NCI-H1092 treated with DMSO at 0.1 percent for 48 hours (cell line): ENCODE measurements at regions not wholly inside any gene's neighbourhood (a gene's known extent, or its start where the extent isn't known, plus 50 kb on each side); places are given as distances from the start of the nearest gene placed in this dataset.

Experiments used
- DNase-seq: peaks from one replicate; lab custom pipeline; 2025; lab: John Stamatoyannopoulos, UW

DNA sequence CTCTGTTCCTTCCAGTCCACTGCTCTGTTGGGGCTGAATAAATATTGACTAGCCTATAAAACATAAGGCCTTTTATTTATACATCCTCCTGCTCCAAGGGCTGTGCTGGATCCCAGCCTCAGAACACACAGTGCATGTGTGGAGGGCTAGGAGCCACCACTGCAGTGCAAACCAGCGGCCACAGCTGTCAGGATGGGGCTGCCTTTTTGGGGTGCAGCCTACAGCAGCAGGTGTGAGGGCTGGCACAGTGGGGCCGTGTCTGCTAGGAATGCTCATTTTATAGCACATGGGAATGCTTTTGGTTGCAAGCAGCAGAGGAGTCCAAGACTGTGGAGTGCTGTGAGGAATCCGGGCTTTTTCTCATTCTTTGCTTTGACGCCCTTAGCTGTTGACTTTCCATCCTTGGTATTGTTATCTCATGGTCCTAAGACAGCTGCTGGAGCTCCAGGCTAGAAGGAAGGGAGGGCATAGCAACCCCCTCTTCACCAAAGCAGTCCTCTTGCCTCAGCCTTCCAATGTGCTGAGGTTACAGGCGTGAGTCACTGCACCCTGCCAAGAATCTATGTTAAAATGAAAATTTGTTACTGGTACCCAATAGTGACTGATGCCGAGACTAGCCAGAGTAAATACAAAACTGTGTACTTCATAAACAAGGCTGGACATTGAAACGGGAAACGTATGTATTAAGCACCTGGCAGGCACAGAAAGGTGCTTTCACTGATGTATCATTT lies 334.3 kb upstream of the GATB start:
- DNase-seq, result peak; percentile 90

DNA sequence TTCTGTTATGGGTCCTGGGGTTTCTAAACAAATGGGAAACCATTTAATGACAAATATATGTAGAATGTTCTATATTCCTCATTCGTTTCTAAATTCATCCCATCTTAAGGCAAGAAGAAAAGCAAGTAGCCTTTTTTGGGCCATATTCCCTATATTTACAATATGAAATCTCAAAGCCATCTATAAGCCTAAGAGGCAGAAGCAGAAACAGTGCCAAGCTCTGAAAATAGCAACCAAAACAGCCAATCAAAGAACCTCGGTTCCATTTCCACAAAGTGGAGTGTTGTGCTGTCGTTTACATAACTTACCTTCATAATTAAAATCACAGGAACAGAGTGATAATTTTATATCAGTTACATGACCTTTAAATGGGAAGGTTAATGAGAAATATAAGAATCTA lies 330.6 kb upstream of the GATB start:
- no peak for DNase-seq

- no peak for DNase-seq
These were observed 329.7 kb upstream of the GATB start for GRCh38 chr4:152090543-152090942.

DNA sequence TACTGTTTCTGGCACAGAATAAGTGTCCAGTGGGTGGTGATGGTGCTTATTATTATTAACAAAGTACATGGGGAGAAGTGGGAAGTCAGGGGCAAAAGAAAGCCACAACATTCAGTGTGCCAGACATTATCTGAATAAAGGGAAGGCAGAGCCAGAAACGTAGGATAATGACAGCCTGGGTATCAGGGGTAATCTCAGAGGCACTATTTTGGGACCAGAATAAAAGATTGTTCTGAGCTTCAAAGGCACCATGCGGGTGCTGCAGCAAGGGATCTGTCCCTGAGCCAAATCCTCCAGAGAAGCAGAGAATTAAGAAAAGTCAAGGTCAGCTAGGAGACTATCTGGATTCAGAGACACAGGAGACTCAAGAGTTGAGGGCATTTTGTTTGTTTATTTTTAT lies 328.8 kb upstream of the GATB start:
- no peak for DNase-seq

GRCh38 chr4:152087335-152087734 lies 326.5 kb upstream of the GATB start:
- no peak for DNase-seq

- DNase-seq, result no peak
These were observed 324.9 kb upstream of the GATB start for GRCh38 chr4:152085657-152086056.

GRCh38 chr4:152083338-152083737 lies 322.5 kb upstream of the GATB start:
- no peak for DNase-seq

DNA sequence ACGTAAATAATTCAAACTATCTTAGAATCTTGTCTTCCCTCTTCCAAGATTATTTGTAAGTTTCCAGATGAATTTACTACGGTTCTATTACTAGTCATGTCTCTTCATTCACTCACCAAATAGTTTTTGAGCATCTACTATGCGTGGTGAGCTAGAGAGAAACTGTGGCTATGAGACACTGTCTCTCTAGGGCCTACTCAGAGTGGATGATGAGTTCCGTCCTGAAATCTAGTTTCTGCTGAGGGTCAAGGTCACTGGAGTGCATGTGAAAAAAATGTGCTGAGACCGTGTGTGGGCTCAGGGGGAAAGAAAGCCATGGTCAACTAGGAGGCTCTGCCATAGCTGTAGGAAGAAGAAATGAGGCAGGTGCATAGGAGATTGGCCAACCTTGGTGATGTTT lies 320.2 kb upstream of the GATB start:
- DNase-seq, result no peak

GRCh38 chr4:152079543-152080293 lies 318.9 kb upstream of the GATB start:
- no peak for DNase-seq

- DNase-seq, result no peak
These were observed 318.3 kb upstream of the GATB start for GRCh38 chr4:152079079-152079478.

DNA sequence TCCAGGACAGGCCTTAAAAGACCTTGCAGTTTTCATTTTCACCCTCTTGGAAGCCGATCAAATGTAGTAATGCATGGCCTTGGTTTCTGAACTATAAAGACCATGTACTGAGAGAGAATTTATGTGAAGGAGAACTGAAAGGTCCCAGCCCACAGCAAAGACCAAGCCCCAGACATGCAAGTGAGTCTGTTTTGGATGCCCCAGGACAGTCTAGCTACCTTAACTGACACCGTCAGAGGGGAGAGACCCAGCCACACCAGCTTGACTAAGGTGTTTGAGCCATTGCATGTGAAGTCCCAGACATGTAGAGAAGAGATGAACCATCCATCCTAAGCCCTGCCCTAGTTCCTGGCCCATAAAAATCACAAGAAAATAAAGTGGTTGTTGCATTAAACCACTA lies 316.8 kb upstream of the GATB start:
- no peak for DNase-seq

DNA sequence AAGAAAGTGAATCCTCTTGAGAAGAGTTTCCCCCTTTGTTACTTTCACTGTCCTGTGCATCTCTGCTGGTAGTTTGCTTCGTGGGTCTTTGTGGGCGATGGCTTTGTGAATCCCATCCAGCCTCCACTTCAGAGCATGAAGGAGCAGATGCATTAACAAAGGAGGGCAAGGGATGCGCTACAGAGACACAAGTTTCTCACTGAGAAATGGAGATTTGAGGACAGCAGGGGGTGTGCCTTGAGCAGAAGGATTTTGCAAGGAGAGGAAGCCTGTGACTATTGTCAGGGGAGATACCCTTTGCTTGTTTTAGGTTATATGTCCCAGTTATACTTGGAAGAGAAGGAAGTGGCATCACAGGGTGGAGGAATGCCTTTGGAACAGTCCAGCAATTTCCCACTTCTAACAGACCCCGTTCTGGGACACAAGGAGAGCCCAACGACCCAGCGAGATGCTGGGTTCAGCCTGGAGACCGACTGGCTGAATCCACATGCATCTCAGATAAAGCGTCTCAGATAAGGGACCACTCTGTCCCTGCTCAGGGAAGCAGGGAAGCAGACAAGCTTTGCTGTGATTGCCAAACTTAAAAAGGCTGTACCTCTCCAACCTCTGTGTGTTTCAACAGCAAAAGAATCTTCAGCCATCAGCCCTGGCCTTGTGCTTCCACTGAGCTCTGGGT lies 314.6 kb upstream of the GATB start:
- no peak for DNase-seq

- no peak for DNase-seq
These were observed 313.8 kb upstream of the GATB start for GRCh38 chr4:152074573-152074972.

- no peak for DNase-seq
These were observed 313.3 kb upstream of the GATB start for GRCh38 chr4:152074088-152074437.

DNA sequence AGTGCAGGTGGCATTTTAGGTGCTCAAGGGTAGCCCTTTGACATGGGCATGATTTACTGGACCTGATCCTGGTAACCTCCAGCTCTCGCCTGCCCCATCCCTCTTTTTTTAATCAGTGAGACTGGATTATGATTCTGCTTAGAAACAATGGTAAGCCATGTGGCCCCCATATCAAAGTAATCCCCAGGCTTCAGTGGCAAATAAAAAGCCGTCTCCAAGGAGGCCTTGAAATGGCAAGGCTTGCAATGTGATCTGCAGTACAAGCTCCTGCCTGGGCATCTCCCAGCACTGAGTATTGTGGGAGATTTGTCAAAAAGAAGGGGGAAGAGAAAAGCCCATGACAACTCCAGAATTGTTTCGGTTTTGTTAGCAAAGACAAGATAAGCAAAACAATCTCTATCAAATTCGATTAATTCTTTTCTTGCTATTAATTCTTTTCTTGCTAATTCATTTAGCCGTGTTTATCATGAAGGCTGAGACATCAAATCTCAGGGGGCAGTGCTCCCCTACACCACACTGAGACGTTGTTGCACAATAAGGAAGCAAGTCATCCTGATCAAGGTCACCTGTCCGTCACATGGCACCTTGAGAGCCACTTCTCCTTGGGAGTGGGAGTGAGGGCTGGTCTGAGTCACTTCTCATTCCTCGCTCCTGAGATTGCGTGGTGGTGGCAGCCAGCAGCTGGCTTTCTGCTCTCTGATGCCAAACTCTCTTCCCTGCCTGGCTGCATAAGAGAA lies 312.7 kb upstream of the GATB start:
- no peak for DNase-seq

DNA sequence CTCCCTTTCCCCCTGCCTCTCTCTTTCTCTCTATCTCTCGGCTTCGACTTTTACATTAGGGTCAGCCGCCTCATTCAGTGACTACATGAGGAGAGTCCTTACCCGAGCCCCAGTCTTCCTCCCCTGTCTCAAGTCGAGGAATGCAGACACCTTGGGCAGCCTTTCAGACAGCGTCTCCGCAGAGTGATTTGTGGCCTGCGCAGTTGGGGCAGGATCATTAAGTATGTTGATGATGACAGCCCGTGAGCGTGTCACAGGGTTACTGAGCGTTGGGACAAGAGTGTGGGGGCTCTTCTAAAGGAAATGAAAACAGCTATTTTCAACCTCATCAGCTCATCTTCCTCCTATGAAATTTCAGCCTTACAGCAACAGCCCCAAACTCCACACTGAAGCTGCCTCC lies 312.1 kb upstream of the GATB start:
- no peak for DNase-seq

DNA sequence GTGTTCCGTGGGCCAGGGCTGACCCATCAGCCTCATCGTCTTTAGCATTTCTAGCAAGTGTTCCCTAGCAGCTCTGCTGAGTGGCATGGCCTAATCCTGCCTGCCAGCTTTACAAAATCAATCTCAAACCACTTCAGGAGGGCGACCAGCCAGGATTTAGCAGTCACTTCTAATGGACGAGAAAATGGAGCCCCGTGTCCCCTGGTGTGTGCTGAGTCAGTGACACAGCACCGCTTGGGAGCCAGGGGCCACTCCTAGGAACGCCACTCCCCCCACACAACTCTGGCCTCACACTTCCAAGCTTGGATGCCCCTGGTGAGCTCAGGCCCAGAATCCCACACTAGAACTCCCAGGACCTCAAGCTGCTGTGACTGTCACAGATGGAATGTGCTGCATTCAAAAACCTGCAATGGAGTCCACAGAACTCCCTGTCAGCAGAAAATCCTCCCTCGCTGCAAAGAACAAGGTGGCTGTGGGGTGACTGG lies 311.2 kb upstream of the GATB start:
- peak; percentile 8 for DNase-seq

- no peak for DNase-seq
These were observed 310.0 kb upstream of the GATB start for GRCh38 chr4:152070854-152071253.

- DNase-seq, result no peak
These were observed 308.1 kb upstream of the GATB start for GRCh38 chr4:152068866-152069265.

- no peak for DNase-seq
These were observed 304.7 kb upstream of the GATB start for GRCh38 chr4:152065545-152065944.

DNA sequence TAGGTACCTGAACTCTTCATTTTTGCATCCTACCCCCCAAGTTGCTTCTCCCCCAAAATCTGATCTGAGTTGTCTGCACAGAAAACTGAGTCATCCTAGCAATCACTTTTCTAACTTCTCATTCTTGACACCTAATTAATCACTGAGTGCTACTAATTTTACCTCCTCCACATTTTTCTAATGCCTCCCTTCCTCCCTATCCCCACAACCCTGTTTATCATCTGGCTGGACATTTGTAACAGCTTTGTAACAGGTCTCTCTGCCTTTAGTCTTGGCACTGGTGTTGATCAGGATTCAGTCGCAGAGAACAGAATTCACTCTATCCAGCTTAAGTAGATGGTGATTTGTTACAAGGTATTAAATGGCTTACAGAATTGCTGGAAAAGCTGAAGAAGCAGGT lies 303.9 kb upstream of the GATB start:
- no peak for DNase-seq

DNA sequence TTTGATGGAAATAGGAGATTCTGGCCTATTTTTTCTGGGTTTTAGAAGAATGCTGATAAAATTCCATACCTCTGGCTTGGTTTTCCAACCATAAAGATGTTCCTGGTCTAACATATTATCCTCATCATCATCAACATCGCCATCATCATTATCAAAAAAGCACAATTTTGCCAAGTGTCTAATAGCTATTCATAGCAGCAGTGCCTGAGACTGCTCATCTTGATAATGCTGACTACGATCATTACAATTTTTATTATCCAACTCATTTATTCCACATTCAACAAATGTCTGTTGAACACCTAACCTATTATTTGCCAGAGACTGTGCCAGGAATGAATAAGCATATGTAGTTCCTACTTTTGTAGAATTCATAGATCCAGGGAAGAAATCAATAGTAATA lies 303.5 kb upstream of the GATB start:
- no peak for DNase-seq
